ENCODE measurements at regions not wholly inside any gene's neighbourhood (a gene's known extent, or its start where the extent isn't known, plus 50 kb on each side); places are given as distances from the start of the nearest gene placed in this dataset.
A peak's percentile ranks its signal among the peaks of the same experiment; 100 is the strongest.
"Not testable (repeated sequence)": the region's sequence is repeated elsewhere in the genome, so short reads cannot be mapped to it uniquely, and the experiment has no call there.

DNA sequence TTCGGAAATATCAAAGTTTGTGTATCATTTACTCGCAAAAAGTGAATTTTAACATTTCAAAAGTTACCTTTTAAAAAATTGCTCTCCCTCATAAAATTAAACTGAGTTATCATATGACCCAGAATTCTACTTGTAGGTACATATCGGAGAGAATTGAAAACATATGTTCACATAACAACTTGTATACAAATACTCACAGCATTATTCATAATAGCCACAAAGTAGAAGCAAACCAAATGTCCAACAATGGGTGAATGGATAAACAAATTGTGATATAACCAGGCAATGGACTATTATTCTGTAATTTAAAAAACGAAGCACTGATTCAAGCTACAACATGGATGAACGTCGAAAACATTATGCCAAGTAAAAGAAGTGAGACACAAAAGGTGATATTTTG, 412.0 kb upstream of the TCF4 start:
- DNase-seq = no peak

DNA sequence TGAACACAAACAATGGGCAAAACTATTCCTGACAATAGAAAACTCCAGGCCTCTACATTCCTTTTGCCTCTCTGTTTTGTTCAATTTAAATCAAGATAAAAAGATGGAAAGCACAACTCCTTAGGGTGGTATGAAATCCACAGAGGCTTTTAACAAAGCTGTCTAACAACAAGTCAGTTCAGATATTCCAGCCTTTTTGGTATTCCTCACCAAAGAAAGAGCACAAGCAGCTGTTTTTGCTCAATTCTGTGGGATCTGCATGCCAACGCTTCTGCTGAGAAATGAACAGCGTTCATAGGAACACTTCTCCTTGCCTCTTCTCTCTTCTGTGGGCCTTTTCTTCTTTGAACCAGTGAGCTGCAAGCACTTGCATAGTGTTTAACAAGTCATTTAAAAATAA, 411.6 kb upstream of the TCF4 start:
- no peak for DNase-seq

DNA sequence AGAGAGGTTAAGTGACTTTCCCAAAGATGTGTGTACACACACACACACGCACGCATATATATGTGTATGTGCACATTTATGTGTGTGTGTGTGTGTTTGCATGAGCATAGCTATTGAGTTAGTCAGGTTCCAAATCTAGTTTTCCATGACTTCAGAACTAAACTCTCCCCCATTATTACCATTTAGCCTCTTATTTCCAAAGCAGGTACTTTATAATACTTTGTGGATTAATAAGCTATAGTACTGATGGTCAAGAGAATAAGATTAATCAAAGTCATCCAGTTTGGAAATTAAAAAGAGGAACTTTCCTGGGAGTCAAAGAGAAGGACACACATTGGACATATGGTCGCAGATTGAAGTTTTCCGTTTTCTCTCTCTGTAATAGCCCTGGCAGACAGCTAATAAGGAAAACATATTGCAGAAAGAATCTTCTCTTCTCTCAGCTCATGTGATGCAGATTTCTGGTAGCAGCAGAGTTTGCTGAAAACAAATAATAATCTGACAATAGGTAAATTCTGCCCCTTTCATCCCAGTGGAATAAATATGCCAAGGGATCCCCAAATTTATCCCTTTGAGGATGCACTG, 410.9 kb upstream of the TCF4 start:
- DNase-seq = no peak

DNA sequence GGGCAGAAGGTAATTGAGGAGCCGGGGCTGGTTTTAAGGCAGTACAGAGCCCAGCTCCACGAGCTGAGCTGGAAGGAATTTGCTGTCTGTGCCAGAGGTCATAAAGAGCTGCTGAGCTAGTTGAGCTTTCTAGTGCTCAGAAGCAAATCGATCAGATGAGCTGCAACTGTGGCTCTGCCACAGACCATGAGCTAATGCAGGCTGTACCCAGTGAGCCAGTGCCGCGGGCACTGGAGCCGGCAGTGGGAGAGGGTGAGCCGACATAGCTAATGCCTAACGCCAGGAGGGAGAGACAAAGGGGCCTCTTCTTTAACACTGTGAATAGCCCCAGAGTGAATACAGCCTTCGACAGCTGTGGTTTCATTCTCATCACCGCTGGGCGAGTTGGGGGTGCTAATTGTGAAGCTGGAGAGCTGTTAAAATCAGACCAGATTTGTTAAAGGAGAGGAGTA, 410.1 kb upstream of the TCF4 start:
- DNase-seq = peak; percentile 42

DNA sequence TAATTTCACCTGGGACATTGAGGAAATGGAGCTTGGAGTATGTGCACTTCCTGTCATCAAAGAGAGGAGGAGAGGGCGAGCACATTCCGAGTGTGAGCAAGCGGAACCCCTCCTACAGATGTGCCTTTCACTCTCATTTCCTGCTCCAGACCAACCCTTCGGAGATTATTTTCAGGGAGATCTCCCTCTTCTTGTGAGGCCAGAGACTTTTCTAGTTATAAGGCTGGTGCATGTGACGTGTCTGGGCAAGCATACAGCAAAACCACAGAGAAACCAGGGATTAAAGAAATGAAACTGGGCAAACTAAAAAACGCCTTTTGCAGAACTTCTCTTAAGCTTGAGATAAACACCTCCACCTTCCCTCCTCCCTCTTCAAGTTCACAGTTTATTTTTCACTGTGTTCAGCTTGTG, 409.2 kb upstream of the TCF4 start:
- DNase-seq = no peak

DNA sequence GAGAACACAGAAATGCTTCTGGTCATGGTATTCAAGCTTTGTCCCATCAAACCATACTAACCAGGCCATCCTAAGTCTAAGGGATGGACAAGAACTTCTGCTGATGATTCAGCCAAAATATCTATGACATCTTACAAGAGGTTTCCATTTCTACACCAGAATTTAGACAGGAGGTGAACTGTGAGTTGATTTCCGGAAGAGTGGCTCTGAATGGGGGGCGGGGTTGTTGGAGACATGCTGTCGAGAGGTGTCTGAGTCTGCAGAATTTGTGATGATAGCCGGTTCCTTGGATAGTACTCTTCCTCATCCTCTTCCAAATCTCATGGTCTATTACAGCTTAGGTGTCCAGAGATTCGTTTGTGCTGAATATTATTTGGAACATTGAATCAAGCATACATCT, 408.7 kb upstream of the TCF4 start:
- DNase-seq = no peak

DNA sequence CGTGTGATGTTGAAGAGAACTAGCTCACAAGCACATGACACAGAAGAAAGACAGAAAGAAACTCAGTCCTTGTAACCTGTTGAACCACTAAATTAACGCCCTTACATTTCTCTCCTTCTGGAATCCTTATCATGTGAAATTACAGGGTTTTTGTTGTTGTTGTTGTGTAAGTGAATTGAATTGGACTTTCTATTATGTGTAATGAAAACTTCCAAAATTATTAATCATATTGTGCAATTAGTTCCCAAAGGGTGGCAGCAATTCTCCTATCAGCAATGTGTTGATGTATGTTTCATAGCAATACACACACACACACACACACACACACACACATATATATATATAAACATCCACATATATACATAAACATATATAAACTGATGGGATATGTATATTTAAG, 402.2 kb upstream of the TCF4 start:
- no peak for DNase-seq

DNA sequence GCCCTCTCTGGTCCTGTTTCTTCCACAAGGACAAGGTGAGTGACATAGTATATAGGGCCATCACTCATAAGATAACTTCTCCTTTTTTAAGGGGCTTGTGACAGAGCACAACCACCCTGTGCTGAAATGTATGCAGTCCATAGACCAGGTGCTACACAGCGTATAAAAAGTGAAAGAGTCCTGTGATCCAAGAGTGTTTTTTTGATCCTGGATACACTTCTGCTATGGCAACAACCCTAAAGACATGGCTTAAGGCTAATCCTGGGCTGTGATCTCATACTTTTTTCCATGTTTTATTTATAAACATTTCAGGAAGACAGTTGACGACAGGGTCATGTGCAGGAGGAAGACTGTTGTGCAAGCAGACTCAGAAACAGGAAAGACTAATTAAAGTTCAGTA, 400.5 kb upstream of the TCF4 start:
- DNase-seq = no peak

DNA sequence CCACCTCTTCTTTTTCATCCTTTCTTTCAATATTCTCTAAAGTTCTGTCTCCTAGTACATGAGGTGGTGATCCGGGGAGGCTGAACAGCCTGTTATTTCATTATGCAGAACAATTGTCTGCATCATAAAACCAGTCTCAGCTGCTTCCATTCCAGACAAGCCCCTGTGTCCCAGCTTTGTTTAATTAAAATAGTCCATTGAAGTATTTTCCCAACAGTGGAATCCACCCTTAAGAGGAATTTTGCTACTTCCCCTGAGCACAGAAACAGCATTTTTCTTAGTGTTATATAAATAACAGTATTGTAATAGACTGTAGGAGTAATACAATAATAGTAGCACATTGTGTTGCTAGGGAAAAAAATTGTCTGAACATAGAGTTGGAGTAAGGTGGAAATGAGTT, 395.4 kb upstream of the TCF4 start:
- no peak for DNase-seq

DNA sequence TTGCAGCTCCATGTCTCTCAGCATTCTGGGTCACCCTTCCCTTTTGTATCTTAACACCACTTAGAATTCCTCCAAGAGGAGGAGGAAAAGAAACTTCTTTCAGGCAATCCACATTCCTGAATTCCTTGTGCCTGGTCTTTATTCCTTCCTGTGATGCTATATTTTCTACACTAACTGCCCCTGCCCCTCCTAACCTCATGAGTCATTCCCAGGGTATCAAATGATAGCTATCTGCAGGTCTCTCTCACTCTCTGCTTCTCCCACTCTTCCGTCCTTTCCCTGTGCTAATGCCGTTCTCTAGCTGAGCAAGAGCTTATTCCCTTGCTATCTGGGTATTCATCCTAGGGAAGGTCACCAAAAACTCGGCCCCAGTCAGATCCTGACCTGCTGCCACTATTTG, 395.0 kb upstream of the TCF4 start:
- no peak for DNase-seq

DNA sequence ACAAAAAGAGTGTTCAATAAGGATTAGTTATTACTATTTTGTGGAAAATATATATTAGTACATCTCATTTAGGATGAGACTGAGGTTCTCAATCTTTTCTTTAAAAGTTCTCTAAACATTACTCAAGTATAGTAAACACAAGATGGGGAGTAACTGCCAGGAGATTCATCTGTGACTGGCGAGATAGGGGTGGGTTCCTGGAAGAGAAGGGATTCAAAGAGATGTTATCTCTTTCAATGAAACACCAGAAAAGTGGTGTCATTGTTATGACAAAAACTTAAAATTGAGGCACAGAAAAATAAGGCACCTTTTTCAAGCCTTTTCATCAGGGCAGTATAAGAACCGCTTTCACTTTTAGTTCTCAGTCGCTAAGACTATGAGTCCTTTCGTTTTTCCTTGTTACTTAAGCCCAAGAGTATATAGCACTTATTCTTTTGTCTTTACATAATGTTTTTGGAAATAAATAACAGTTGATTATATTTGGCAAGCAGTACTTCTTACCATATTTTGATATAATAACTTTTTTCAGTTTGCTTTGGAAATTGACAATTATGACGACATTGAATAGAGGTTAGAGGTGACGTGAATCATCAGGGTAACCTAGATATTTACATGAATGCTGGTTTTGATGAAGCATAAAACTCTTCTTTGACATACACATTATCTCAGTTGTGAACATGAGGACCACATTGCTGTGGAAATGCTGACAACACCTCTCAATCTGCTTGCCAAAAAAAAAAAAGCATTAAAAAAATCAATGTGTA, 393.9 kb upstream of the TCF4 start:
- no peak for DNase-seq

DNA sequence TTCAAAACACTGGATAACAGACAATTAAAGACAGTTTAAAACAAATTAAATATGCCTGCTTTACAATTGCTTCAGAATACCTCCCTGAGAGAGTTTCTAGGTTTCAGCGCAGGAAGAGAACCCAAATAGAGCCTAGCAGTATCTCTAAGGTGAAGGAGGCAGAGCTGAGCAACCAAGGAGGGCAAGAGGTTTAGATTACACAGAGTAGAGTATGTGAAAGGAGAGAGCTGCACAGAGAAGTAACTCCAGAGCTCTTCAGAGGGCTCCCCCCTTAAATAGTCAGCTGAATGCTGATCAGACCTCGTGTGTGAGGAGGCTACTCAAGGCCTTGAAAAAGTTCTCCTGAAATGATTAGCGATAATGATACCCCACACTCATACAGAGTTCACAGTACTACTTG, 386.5 kb upstream of the TCF4 start:
- no peak for DNase-seq

DNA sequence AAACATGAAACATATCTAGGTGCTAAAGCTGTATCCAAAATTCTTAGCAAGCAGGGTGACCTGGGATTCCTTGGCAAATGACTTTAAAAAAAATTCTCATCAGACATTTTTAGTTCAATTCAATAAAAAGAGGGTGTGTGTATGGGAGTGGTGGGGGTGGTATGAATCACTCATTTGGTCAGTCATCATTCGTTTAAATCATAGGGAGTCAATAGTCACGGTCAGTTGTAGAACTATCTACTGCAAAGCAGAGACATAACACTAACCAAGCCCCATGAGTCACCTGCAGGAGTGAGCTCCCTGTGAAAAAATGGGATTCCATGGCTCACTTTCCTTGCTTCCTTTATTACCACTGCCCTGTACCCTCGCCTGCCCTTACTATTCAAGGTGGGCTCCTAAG, 380.6 kb upstream of the TCF4 start:
- DNase-seq = no peak

DNA sequence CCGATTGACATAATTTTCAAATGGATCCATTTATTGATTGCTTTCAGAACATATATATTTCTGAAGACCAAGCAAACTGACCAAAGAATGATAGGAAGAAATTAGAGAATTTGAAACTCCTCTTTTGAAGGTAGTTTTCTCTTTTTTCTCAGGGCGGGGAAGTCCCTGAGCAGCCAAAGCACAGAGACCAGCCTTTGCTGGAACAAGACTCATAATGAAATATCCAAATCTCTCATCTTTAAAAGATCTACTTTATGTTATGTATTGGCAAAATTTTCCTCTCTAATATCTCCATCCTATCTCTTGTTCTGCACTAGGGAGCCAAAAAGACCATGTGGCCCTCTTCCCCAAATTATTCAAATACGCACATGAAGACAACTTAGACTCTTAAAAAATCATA, 379.0 kb upstream of the TCF4 start:
- no peak for DNase-seq

DNA sequence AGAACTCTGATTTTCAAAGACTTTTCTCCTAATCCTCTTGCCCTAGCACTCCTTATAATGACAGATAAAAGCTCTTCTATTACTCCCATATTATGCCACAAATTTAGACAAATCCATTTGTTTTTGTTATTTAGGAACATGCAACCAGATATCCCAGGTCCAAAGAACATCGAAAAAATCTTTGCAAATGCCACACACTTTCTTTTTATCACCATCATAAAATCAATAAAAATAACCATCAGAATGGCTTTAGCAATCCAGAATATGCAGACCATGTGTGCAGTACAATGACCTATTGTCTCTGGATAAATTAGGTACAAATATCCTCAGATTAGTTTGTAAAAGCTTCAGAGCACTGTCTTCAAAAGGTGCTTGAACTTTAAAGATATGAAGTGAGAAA, 376.2 kb upstream of the TCF4 start:
- no peak for DNase-seq

DNA sequence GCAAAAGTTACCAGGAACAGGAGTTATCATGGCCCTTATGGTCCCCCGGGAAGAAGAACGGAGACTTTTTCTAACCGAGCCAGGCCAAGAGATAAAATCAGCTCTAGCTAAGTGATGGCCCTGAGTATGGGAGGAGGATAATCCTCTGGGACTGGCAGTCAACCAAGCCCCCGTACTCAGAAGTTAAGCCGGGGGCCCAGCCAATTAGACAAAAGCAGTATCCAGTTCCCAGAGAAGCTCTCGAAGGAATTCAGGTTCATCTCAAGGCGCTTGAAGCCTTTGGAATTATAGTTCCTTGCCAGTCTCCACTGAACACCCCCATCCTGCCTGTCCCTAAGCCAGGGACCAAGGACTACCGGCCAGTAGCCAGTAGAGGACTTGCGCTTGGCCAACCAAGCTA, 365.3 kb upstream of the TCF4 start:
- DNase-seq = no peak

DNA sequence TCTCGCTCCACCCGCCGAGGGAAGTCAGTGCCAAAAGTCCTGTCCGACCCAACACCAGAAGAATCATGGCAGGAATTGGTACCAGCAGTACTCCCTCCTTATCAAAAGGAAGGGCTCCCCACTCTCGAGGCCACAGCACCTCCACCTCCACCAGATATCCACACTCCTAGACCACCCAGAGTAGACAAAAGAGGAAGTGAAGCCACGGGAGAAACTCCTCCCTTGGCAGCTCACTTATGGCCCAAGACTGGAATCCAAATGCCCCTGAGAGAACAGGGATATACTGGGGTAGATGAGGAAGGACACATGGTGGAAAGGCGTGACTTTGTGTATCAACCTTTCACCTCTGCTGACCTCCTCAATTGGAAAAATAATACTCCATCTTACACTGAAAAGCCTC, 363.7 kb upstream of the TCF4 start:
- DNase-seq = not testable (repeated sequence)

DNA sequence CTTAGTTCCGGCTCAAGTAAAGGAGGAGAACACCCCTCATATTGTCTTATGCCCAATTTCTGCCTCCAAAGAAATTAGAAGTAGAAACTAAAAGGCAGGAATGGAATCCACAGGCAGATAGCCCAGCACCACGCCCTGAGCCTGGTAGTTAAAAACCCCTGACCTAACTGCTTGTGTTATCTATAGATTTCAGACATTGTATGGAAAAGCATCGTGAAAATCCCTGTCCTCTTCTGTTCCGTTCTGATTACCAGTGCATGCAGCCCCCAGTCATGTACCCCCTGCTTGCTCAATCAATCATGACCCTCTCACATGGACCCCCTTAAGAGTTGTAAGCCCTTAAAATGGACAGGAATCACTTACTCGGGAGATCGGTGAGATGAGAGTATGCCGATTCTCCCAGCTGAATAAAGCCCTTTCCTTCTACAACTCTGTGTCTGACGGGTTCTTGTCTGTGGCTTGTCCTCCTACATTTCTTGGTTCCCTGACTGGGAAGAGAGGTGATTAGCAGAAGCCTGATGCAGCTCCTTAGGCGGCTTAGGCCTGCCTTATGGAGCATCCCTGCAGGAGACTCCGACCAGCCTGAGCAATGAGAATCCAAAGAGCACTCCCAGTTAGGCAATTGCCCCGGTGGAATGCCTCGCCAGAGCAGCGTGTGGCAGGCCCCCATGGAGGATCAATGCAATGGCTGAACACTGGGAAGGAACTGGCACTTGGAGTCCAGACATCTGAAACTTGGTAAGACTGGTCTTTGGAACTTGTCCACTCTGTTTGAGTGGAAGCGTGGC, 362.6 kb upstream of the TCF4 start:
- DNase-seq = no peak

DNA sequence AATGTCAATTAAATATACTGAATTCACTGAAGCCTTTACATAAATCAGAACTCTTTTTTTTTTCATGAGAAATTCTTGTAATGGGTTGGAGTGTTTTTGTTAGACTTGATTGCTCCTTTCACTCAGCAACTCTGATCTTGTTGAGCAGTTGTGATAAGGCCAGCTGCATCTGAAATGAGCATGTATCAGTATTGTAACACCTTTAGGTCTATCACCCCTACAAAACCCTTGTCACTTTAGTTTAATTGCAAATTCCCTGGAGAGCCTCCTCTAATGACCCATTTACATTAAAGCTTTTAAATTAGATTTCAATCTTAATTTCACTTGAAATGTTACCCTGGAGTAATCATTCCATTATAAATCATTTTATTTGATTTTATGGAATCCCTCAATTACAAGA, 346.8 kb upstream of the TCF4 start:
- no peak for DNase-seq

DNA sequence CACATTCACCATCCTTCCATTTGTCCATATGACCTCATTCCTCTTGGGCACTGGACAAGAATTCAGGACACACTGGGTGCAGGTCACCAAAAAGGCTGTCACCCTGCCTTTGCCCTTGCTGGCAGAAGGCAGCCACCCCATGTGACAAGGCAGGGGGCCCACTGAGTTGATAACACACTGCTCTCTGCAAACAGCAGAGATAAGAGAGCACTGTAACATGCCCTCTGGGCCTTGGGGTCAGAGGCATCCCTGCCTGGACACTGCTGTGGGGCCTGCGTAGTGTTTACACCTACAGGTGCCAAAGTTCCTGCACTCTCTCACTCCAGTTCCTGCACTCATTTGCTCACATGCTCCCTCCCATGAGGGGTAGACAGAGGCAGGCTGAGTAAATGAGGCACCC, 344.7 kb upstream of the TCF4 start:
- no peak for DNase-seq

DNA sequence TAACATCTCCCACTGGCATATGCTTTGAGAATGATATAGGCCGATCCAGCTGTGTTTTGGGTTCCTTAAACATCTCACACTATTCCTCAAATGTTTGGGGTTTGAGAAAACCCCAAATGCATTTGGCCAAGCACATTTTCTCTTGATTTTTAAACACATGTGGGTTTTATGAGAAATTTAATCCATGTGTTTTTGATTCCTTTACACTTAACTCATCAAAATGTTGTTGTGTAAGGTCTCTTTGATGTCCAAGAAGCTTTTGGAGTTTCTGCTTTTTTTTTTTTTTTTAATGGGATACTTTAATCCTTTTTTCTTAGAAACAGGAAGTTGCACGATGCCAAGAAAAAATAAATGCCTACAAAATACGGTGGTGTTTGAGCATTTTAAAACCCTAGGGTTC, 339.8 kb upstream of the TCF4 start:
- DNase-seq = no peak

DNA sequence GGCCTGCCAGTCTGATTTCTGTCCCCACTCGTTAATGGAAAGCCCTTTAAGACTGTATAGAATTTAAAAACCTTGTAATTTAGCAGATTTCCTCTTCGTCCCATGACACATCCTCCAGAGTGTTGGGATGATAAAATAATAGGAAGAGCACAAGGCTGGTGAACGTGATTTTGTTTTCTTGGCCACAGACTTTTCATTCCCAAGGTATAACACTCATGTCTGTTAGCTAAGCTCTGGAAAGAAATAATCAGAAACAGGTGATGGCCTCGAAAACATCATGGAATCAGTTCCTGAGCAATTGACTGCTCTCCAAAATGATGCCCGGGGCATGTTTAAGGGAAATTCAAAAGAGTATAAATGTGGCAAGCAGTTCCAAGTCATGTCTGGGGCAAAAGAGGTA, 337.8 kb upstream of the TCF4 start:
- no peak for DNase-seq

DNA sequence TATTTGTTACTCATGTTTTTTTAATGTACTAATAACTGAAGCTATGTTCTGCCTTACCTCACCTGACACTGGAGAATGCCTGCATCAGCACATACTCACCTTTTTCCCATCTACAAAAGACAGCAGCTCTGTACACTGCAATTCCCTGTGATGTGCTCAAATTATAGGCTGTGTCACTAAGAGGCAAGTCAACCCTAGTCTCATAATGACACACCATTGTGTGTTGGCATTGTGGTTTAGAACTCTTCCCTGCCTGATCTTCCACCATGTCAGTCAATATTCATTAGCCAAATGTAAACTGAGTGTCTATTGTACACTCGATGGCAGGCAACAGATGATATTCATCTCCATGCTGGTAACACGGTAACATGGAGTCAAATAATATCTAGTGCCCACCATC, 332.1 kb upstream of the TCF4 start:
- no peak for DNase-seq

DNA sequence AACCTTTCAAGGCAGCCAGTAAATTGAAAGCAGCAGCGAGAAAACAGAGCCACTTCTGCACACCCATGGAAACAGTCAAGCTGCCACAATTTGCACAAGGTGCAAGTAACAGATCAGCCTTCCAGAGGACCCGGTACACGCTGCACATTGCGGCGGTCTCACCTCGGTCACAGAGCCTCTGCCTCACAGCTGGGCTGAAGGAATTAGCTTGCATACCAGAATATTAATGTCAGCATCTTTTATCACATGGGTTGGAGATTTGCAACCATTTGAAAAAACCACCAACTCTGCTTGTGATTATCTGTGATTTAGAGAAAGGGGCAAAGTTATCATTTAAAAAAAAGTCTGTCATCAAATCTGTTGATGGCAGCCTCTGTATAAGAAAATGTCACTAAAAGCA, 330.5 kb upstream of the TCF4 start:
- DNase-seq = no peak
